Body of pancreas (tissue), 4 donors: ENCODE measurements at regions not wholly inside any gene's neighbourhood (a gene's known extent, or its start where the extent isn't known, plus 50 kb on each side); places are given as distances from the start of the nearest gene placed in this dataset.

ENCODE experiments used
- CTCF ChIP-seq, 7 experiments: fragments of 450-650 bp in 4 of 7; fragments of 200-600 bp in 3 of 7; sonication (generic) in 3 of 7; IDR thresholded peaks; one replicate each; pipeline ENCODE4 v1.5.1; 2016 to 2019; ENCODE audit warnings: antibody characterized with exemption in 7 of 7
- POLR2A ChIP-seq, 3 donors: fragments of 450-650 bp; IDR thresholded peaks; one replicate each; pipeline ENCODE4 v1.6.1; 2016; ENCODE audit warnings: antibody characterized with exemption in 3 of 3, mild to moderate bottlenecking in 2 of 3

- TF ChIP-seq CTCF (IDR thresholded peaks at IDR 0.05) (no peak), POLR2A (IDR thresholded peaks at IDR 0.05) (no peak)
Measured at GRCh38 chr1:29892247-29892646, 655.9 kb downstream of the PTPRU start.
